Endodermal cell (in vitro differentiated cells): ENCODE measurements at regions not wholly inside any gene's neighbourhood (a gene's known extent, or its start where the extent isn't known, plus 50 kb on each side); places are given as distances from the start of the nearest gene placed in this dataset.

Source experiments
- DNase-seq: peaks from one replicate; pipeline ENCODE4 v3.0.0-alpha.2; 2017
- H3K27ac ChIP-seq: 2 replicates; pipeline ENCODE4 v1.5.1; 2013; ENCODE audit warnings: mild to moderate bottlenecking, low read depth, low read length, moderate library complexity
- H3K27me3 ChIP-seq: 2 replicates; pipeline ENCODE4 v1.6.1; 2013; ENCODE audit warnings: mild to moderate bottlenecking, low read length, moderate library complexity; ENCODE audit not compliant: insufficient read depth, control insufficient read depth, poor library complexity, severe bottlenecking
- H3K36me3 ChIP-seq: 2 replicates; pipeline ENCODE4 v1.7.0; 2013; ENCODE audit warnings: mild to moderate bottlenecking, low read length, moderate library complexity; ENCODE audit not compliant: control insufficient read depth, insufficient read depth
- H3K4me1 ChIP-seq: one replicate; pipeline ENCODE4 v1.7.0; 2013; ENCODE audit warnings: low read length; ENCODE audit not compliant: control insufficient read depth, insufficient read depth
- H3K4me3 ChIP-seq: 2 replicates; pipeline ENCODE4 v1.5.1; 2013; ENCODE audit warnings: mild to moderate bottlenecking, low read length, moderate library complexity
- H3K9ac ChIP-seq: 2 replicates; pipeline ENCODE4 v1.6.1; 2013; ENCODE audit warnings: mild to moderate bottlenecking, low read length, moderate library complexity; ENCODE audit not compliant: poor library complexity, severe bottlenecking; ENCODE audit errors: extremely low read depth
- H3K9me3 ChIP-seq: 2 replicates; pipeline ENCODE4 v1.6.1; 2013; ENCODE audit warnings: mild to moderate bottlenecking, low read length, moderate library complexity; ENCODE audit not compliant: control insufficient read depth
- H3K27ac Mint-ChIP-seq: 2 replicates; pipeline ENCODE4 v1.8.0; 2020; ENCODE audit warnings: mixed read lengths
- H3K27me3 Mint-ChIP-seq: 2 replicates; pipeline ENCODE4 v1.8.0; 2021; ENCODE audit warnings: mild to moderate bottlenecking, mixed read lengths; ENCODE audit not compliant: insufficient read depth
- H3K36me3 Mint-ChIP-seq: 2 replicates; pipeline ENCODE4 v1.8.0; 2020; ENCODE audit warnings: low read depth, mixed read lengths
- H3K4me1 Mint-ChIP-seq: 2 replicates; pipeline ENCODE4 v1.8.0; 2020; ENCODE audit warnings: mixed read lengths
- H3K4me3 Mint-ChIP-seq: 2 replicates; pipeline ENCODE4 v1.8.0; 2020; ENCODE audit warnings: mild to moderate bottlenecking, moderate library complexity, mixed read lengths
- H3K9me3 Mint-ChIP-seq: 2 replicates; pipeline ENCODE4 v1.8.0; 2020; ENCODE audit warnings: mild to moderate bottlenecking, mixed read lengths
- WGBS, 2 experiments: methylation state at CpG; one replicate each; pipeline versions ENCODE4 v1.1.5 to v1.1.7; 2013; ENCODE audit warnings: missing lambda C conversion rate in 2 of 2, mixed read lengths in 1 of 2; ENCODE audit not compliant: insufficient coverage in 1 of 2, insufficient read length in 1 of 2; 5-methylcytosine and 5-hydroxymethylcytosine counted together
- TF ChIP-seq, protein P1 (sequence below): fragments of 200-600 bp; sonication (generic); conservative IDR thresholded peaks from 2 replicates; pipeline ENCODE4 v1.5.0; 2021; ENCODE audit warnings: antibody characterized with exemption, mild to moderate bottlenecking

DNA sequence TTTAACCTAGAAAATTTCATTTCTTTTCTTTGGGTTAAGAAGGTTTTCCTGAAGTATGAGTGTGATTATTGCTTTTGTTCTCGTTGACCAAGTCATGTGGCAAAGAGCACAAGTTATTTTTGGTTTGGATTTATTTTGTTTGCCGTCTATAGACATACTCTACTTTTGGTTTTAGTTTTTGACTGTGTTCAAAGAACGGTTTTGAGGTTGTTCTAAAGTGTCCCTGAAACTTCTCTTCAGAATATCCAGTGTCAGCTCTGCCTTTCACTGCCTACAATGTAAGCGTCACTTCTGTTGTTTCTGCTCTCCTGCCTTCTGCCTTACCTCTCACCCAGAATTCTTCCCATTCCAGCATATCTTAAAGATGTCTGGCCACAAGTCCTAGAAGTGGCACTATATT lies 812.2 kb downstream of the C4orf33 start:
- H3K36me3 ChIP-seq, result no peaks in the 10 kb centered on the region
- H3K4me3 Mint-ChIP-seq, result no peak overlapping the region
- H3K4me3 ChIP-seq, result no peak overlapping the region
- no peaks in the 10 kb centered on the region for H3K4me1 Mint-ChIP-seq
- no peak overlapping the region for H3K27ac Mint-ChIP-seq
- TF ChIP-seq, protein P1, sequence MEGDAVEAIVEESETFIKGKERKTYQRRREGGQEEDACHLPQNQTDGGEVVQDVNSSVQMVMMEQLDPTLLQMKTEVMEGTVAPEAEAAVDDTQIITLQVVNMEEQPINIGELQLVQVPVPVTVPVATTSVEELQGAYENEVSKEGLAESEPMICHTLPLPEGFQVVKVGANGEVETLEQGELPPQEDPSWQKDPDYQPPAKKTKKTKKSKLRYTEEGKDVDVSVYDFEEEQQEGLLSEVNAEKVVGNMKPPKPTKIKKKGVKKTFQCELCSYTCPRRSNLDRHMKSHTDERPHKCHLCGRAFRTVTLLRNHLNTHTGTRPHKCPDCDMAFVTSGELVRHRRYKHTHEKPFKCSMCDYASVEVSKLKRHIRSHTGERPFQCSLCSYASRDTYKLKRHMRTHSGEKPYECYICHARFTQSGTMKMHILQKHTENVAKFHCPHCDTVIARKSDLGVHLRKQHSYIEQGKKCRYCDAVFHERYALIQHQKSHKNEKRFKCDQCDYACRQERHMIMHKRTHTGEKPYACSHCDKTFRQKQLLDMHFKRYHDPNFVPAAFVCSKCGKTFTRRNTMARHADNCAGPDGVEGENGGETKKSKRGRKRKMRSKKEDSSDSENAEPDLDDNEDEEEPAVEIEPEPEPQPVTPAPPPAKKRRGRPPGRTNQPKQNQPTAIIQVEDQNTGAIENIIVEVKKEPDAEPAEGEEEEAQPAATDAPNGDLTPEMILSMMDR, result no peak
- H3K27me3 ChIP-seq, result no peaks in the 10 kb centered on the region
- peaks cover 4% of the 10 kb centered on the region for H3K9me3 ChIP-seq
- no peaks in the 10 kb centered on the region for H3K36me3 Mint-ChIP-seq
- DNase-seq, result no peak
- no peaks in the 10 kb centered on the region for H3K27me3 Mint-ChIP-seq
- H3K4me1 ChIP-seq, result no peaks in the 10 kb centered on the region
- H3K27ac ChIP-seq, result no peak overlapping the region
- H3K9ac ChIP-seq, result no peak overlapping the region
- peaks cover 6% of the 10 kb centered on the region for H3K9me3 Mint-ChIP-seq
- 78 to 100% methylated on average over 1 to 4 of the region's 4 CpGs for WGBS, 2 experiments

DNA sequence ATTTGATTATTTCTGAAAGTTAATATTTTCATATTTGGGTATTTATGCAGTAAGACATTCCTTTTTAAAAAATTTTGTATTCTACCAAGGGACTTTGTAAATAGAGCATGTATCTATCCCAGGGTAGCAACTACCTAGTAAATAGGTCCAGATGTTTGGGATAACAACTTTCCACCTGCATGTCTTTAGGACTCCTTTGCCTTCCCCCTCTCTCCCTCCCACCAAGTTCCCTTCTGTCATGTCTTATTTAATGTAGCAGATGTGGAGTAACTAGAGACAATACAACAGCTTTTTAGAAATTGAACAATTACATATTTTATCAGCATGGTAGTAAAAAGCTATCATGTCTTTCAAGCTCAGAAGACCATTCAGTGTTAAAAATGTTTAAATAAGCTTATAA lies 821.0 kb downstream of the C4orf33 start:
- Mint-ChIP-seq H3K27me3 (no peaks in the 10 kb centered on the region), H3K27ac (no peak overlapping the region), H3K36me3 (no peaks in the 10 kb centered on the region), H3K9me3 (no peaks in the 10 kb centered on the region), H3K4me3 (no peak overlapping the region), H3K4me1 (no peaks in the 10 kb centered on the region)
- H3K4me3 ChIP-seq, result no peak overlapping the region
- no peak overlapping the region for H3K27ac ChIP-seq
- TF ChIP-seq, protein P1, result no peak
- no peak overlapping the region for H3K9ac ChIP-seq
- H3K4me1 ChIP-seq, result no peaks in the 10 kb centered on the region
- H3K9me3 ChIP-seq, result no peaks in the 10 kb centered on the region
- no peaks in the 10 kb centered on the region for H3K27me3 ChIP-seq
- no peaks in the 10 kb centered on the region for H3K36me3 ChIP-seq
- DNase-seq, result no peak

DNA sequence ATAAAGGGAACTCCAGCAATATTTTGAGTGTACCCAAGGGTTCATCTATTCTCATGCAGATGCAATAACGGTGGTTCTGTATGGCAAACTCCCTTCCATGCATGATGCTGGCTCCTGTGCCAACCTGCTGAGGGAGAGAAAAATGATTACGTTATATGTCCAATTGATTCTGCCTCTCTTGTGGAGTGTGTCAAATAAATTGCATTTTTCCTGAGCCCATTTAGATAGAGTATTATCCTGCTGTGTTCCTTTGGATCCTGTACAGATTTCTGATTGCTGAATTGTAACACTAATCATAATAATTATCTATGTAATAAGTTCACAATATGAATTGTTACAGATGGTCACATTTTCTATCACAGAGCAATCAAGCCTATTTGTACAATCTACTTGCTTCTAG lies 821.7 kb downstream of the C4orf33 start:
- Mint-ChIP-seq H3K4me1 (no peaks in the 10 kb centered on the region), H3K27ac (no peak overlapping the region), H3K4me3 (no peak overlapping the region), H3K9me3 (no peaks in the 10 kb centered on the region), H3K27me3 (no peaks in the 10 kb centered on the region), H3K36me3 (no peaks in the 10 kb centered on the region)
- H3K36me3 ChIP-seq, result no peaks in the 10 kb centered on the region
- no peaks in the 10 kb centered on the region for H3K27me3 ChIP-seq
- DNase-seq, result no peak
- H3K4me1 ChIP-seq, result no peaks in the 10 kb centered on the region
- no peaks in the 10 kb centered on the region for H3K9me3 ChIP-seq
- no peak overlapping the region for H3K4me3 ChIP-seq
- H3K27ac ChIP-seq, result no peak overlapping the region
- H3K9ac ChIP-seq, result no peak overlapping the region
- 70 to 92% methylated on average over 2 of the region's 2 CpGs for WGBS, 2 experiments
- TF ChIP-seq, protein P1, result no peak
